SK-N-SH treated with all-trans-retinoic acid at 6 μM for 48 hours (cell line): ENCODE measurements at regions not wholly inside any gene's neighbourhood (a gene's known extent, or its start where the extent isn't known, plus 50 kb on each side); places are given as distances from the start of the nearest gene placed in this dataset.

Source experiments
- ATAC-seq: fragments of 200-7000 bp; cut with Tn5 transposase; 3 replicates; pipeline ENCODE4 v1.9.1; 2020; ENCODE audit warnings: mild to moderate bottlenecking, moderate library complexity
- BACH2 ChIP-seq: fragments of 250-450 bp; sonication (Bioruptor Pico); IDR thresholded peaks from 2 replicates; pipeline ENCODE4 v1.9.0; 2021; ENCODE audit warnings: mild to moderate bottlenecking, borderline replicate concordance
- CREB5 ChIP-seq: fragments of 250-450 bp; sonication (Bioruptor Pico); IDR thresholded peaks from 2 replicates; pipeline ENCODE4 v1.5.1; 2020; ENCODE audit warnings: low read depth, mild to moderate bottlenecking, moderate library complexity
- CSDC2 ChIP-seq: fragments of 250-450 bp; sonication (Bioruptor Pico); IDR thresholded peaks from 2 replicates; pipeline ENCODE4 v1.5.0; 2020; ENCODE audit warnings: mild to moderate bottlenecking, moderate library complexity
- CSRNP3 ChIP-seq: fragments of 250-450 bp; sonication (Bioruptor Pico); IDR thresholded peaks from 2 replicates; pipeline ENCODE4 v1.5.1; 2021; ENCODE audit warnings: mild to moderate bottlenecking, moderate library complexity
- ESRRG ChIP-seq: fragments of 250-450 bp; sonication (Bioruptor Pico); IDR thresholded peaks from 2 replicates; pipeline ENCODE4 v1.6.1; 2021; ENCODE audit warnings: mild to moderate bottlenecking
- GLIS3 ChIP-seq: fragments of 250-450 bp; sonication (Bioruptor Pico); IDR thresholded peaks from 2 replicates; pipeline ENCODE4 v1.5.0; 2020; ENCODE audit warnings: mild to moderate bottlenecking, moderate library complexity
- ISL1 ChIP-seq: fragments of 250-450 bp; sonication (Bioruptor Pico); IDR thresholded peaks from 2 replicates; pipeline ENCODE4 v2.1.2; 2022; ENCODE audit warnings: mild to moderate bottlenecking, moderate library complexity
- OSR1 ChIP-seq: fragments of 250-450 bp; sonication (Bioruptor Pico); IDR thresholded peaks from 2 replicates; pipeline ENCODE4 v1.8.0; 2022; ENCODE audit warnings: moderate library complexity, mild to moderate bottlenecking, inconsistent platforms
- PPARA ChIP-seq: fragments of 250-450 bp; sonication (Bioruptor Pico); IDR thresholded peaks from 2 replicates; pipeline ENCODE4 v1.5.0; 2020; ENCODE audit warnings: mild to moderate bottlenecking, borderline replicate concordance
- RARB ChIP-seq: fragments of 250-450 bp; sonication (Bioruptor Pico); IDR thresholded peaks from 2 replicates; pipeline ENCODE4 v1.8.0; 2021; ENCODE audit warnings: mild to moderate bottlenecking, moderate library complexity
- SNAI2 ChIP-seq: fragments of 250-450 bp; sonication (Bioruptor Pico); IDR thresholded peaks from 2 replicates; pipeline ENCODE4 v1.5.0; 2020; ENCODE audit warnings: mild to moderate bottlenecking, moderate library complexity
- TCF4 ChIP-seq: fragments of 250-450 bp; sonication (Bioruptor Pico); IDR thresholded peaks from 2 replicates; pipeline ENCODE4 v1.8.0; 2021; ENCODE audit warnings: mild to moderate bottlenecking, moderate library complexity, borderline replicate concordance
- TOX ChIP-seq: fragments of 250-450 bp; sonication (Bioruptor Pico); IDR thresholded peaks from 2 replicates; pipeline ENCODE4 v1.8.0; 2021; ENCODE audit warnings: mild to moderate bottlenecking, moderate library complexity, borderline replicate concordance
- ZC3H10 ChIP-seq: fragments of 250-450 bp; sonication (Bioruptor Pico); IDR thresholded peaks from 2 replicates; pipeline ENCODE4 v1.5.1; 2021; ENCODE audit warnings: mild to moderate bottlenecking, moderate library complexity
- ZFP3 ChIP-seq: fragments of 250-450 bp; sonication (Bioruptor Pico); IDR thresholded peaks from 2 replicates; pipeline ENCODE4 v1.5.0; 2020; ENCODE audit warnings: mild to moderate bottlenecking, moderate library complexity
- ZFP30 ChIP-seq: fragments of 450-650 bp; formaldehyde crosslinking; IDR thresholded peaks from 2 replicates; pipeline ENCODE4 v1.5.0; 2022; ENCODE audit warnings: mild to moderate bottlenecking, moderate library complexity
- ZNF565 ChIP-seq: fragments of 450-650 bp; formaldehyde crosslinking; conservative IDR thresholded peaks from 2 replicates; pipeline ENCODE4 v1.5.0; 2020; ENCODE audit warnings: low read depth, mild to moderate bottlenecking, moderate library complexity
- ZNF70 ChIP-seq: fragments of 450-650 bp; formaldehyde crosslinking; IDR thresholded peaks from 2 replicates; pipeline ENCODE4 v1.5.0; 2020; ENCODE audit warnings: mild to moderate bottlenecking, moderate library complexity
- ZNF8 ChIP-seq: fragments of 450-650 bp; formaldehyde crosslinking; IDR thresholded peaks from 2 replicates; pipeline ENCODE4 v1.5.0; 2020; ENCODE audit warnings: mild to moderate bottlenecking, moderate library complexity
- TF ChIP-seq, protein P1 (sequence below): fragments of 250-450 bp; sonication (Bioruptor Pico); IDR thresholded peaks from 2 replicates; pipeline ENCODE4 v1.8.0; 2020; ENCODE audit warnings: mild to moderate bottlenecking, moderate library complexity, borderline replicate concordance
- TF ChIP-seq, protein P2 (sequence below): fragments of 250-450 bp; sonication (Bioruptor Pico); IDR thresholded peaks from 2 replicates; pipeline ENCODE4 v1.5.0; 2020; ENCODE audit warnings: mild to moderate bottlenecking, moderate library complexity
- TF ChIP-seq, protein P3 (sequence below): fragments of 250-450 bp; sonication (Bioruptor Pico); IDR thresholded peaks from 2 replicates; pipeline ENCODE4 v1.8.0; 2021; ENCODE audit warnings: low read depth, mild to moderate bottlenecking, moderate library complexity, borderline replicate concordance

DNA sequence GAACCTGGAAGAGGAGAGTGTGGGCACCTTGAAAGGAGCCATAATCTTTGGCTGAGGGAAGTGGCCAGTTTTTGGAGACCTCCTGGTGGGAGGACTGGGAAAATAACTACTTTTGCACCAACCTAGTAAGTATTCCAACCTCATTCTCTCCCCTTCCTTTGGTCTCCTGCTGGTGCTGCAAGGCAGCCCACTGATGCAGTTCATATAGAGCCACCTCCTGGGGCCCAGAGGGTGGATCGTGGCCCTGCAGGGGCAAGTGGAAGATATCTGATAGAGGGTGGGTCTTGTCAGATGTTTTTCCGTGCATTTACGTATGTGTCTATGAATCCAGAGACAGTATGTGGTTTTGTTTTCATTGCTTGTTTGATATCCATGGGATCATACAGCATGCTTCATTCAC lies 172.8 kb upstream of the PITX1 start:
- ATAC-seq = no peak
- TF ChIP-seq CREB5 (CRISPR knock-in tag) (no peak), BACH2 (CRISPR knock-in tag) (no peak), ZC3H10 (CRISPR knock-in tag) (no peak), GLIS3 (CRISPR knock-in tag) (no peak), ZNF8 (CRISPR knock-in tag) (no peak), TCF4 (CRISPR knock-in tag) (no peak)
- TF ChIP-seq, protein P1, sequence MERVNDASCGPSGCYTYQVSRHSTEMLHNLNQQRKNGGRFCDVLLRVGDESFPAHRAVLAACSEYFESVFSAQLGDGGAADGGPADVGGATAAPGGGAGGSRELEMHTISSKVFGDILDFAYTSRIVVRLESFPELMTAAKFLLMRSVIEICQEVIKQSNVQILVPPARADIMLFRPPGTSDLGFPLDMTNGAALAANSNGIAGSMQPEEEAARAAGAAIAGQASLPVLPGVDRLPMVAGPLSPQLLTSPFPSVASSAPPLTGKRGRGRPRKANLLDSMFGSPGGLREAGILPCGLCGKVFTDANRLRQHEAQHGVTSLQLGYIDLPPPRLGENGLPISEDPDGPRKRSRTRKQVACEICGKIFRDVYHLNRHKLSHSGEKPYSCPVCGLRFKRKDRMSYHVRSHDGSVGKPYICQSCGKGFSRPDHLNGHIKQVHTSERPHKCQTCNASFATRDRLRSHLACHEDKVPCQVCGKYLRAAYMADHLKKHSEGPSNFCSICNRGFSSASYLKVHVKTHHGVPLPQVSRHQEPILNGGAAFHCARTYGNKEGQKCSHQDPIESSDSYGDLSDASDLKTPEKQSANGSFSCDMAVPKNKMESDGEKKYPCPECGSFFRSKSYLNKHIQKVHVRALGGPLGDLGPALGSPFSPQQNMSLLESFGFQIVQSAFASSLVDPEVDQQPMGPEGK = no peak

DNA sequence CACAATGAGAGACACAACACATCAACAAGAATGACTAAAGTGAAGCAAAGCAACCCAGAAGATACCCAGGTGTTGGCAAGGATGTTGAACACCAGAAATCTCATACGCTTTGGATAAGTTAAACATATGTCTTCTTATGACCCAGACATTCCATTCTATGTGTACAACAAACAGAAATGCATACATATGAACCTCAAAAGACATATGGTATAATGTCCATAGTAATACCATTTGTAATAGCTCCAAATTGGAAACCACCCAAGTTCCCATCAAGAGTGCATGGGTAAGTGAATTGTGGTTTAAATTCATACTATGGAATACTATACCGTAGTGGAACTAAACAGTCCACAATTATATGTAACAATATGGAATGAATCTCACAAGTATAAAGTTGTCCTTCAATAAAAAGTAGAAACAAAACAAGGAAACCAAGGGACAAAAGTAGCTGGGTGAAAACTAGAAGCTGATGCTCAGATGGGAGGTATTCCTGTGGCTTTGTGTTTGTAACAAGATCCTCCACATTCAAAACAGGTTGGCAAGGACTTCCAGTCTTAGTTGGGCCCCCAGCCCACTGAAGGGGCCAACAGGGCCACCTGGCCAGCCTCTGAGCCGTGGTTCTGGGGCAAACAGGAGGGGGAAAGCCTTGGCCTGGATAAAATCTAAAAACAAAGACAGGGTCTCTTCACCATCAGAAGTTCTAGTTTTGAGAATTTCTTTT lies 171.8 kb upstream of the PITX1 start:
- ATAC-seq = no peak
- TF ChIP-seq, protein P2, sequence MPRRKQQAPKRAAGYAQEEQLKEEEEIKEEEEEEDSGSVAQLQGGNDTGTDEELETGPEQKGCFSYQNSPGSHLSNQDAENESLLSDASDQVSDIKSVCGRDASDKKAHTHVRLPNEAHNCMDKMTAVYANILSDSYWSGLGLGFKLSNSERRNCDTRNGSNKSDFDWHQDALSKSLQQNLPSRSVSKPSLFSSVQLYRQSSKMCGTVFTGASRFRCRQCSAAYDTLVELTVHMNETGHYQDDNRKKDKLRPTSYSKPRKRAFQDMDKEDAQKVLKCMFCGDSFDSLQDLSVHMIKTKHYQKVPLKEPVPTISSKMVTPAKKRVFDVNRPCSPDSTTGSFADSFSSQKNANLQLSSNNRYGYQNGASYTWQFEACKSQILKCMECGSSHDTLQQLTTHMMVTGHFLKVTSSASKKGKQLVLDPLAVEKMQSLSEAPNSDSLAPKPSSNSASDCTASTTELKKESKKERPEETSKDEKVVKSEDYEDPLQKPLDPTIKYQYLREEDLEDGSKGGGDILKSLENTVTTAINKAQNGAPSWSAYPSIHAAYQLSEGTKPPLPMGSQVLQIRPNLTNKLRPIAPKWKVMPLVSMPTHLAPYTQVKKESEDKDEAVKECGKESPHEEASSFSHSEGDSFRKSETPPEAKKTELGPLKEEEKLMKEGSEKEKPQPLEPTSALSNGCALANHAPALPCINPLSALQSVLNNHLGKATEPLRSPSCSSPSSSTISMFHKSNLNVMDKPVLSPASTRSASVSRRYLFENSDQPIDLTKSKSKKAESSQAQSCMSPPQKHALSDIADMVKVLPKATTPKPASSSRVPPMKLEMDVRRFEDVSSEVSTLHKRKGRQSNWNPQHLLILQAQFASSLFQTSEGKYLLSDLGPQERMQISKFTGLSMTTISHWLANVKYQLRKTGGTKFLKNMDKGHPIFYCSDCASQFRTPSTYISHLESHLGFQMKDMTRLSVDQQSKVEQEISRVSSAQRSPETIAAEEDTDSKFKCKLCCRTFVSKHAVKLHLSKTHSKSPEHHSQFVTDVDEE (CRISPR knock-in tag) = no peak
- TF ChIP-seq ZNF70 = no peak
- no peak for TF ChIP-seq CSRNP3 (CRISPR knock-in tag)
- no peak for TF ChIP-seq OSR1 (CRISPR knock-in tag)
- no peak for TF ChIP-seq ZNF8 (CRISPR knock-in tag)
- TF ChIP-seq, protein P1 = no peak
- TF ChIP-seq TOX (CRISPR knock-in tag) = no peak
- TF ChIP-seq ZFP3 = no peak
- no peak for TF ChIP-seq CREB5 (CRISPR knock-in tag)
- TF ChIP-seq TCF4 (CRISPR knock-in tag) = no peak
- TF ChIP-seq ESRRG (CRISPR knock-in tag) = no peak
- TF ChIP-seq CSDC2 (CRISPR knock-in tag) = no peak
- TF ChIP-seq ZFP30 (CRISPR knock-in tag) = no peak
- TF ChIP-seq ISL1 (CRISPR knock-in tag) = no peak
- no peak for TF ChIP-seq ZNF565 (CRISPR knock-in tag)
- TF ChIP-seq, protein P3, sequence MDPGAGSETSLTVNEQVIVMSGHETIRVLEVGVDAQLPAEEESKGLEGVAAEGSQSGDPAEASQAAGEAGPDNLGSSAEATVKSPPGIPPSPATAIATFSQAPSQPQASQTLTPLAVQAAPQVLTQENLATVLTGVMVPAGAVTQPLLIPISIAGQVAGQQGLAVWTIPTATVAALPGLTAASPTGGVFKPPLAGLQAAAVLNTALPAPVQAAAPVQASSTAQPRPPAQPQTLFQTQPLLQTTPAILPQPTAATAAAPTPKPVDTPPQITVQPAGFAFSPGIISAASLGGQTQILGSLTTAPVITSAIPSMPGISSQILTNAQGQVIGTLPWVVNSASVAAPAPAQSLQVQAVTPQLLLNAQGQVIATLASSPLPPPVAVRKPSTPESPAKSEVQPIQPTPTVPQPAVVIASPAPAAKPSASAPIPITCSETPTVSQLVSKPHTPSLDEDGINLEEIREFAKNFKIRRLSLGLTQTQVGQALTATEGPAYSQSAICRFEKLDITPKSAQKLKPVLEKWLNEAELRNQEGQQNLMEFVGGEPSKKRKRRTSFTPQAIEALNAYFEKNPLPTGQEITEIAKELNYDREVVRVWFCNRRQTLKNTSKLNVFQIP (CRISPR knock-in tag) = no peak
- TF ChIP-seq RARB = no peak
- TF ChIP-seq PPARA (CRISPR knock-in tag) = no peak
- no peak for TF ChIP-seq SNAI2 (CRISPR knock-in tag)
